GM23248 (cell line): ENCODE measurements at regions not wholly inside any gene's neighbourhood (a gene's known extent, or its start where the extent isn't known, plus 50 kb on each side); places are given as distances from the start of the nearest gene placed in this dataset.

Source experiments
- EZH2 ChIP-seq: fragments of 200-600 bp; sonication (generic); IDR thresholded peaks from 2 replicates; pipeline ENCODE4 v1.6.1; 2018; ENCODE audit warnings: antibody characterized with exemption, mild to moderate bottlenecking; ENCODE audit not compliant: insufficient read depth, poor library complexity, severe bottlenecking
- EZH2phosphoT487 ChIP-seq: fragments of 200-600 bp; sonication (generic); IDR thresholded peaks from 2 replicates; pipeline ENCODE4 v1.6.1; 2018; ENCODE audit warnings: antibody characterized with exemption, moderate library complexity, mild to moderate bottlenecking, low read depth; ENCODE audit not compliant: insufficient read depth

- TF ChIP-seq EZH2 (no peak), EZH2phosphoT487 (no peak)
Measured at GRCh38 chr1:234862944-234863515, 253.1 kb upstream of the IRF2BP2 start.
